NOMO-1 treated with DMSO at 0.1 percent for 48 hours (cell line): ENCODE measurements at regions not wholly inside any gene's neighbourhood (a gene's known extent, or its start where the extent isn't known, plus 50 kb on each side); places are given as distances from the start of the nearest gene placed in this dataset.

ENCODE experiments used
- DNase-seq: peaks from one replicate; lab custom pipeline; 2025; ENCODE audit not compliant: unreplicated experiment; lab: John Stamatoyannopoulos, UW

GRCh38 chr9:36763778-36764177 is 191.1 kb downstream of the MELK start:
- no peak for DNase-seq

GRCh38 chr9:36764364-36765076 is 191.8 kb downstream of the MELK start:
- DNase-seq = no peak

- DNase-seq = no peak
Observed at GRCh38 chr9:36765077-36765390, 192.3 kb downstream of the MELK start.

- DNase-seq = peak; percentile 74
Observed at GRCh38 chr9:36765468-36766341, 193.0 kb downstream of the MELK start.

- DNase-seq = no peak
Observed at GRCh38 chr9:36768677-36769076, 196.0 kb downstream of the MELK start.

GRCh38 chr9:36770025-36770424 is 197.3 kb downstream of the MELK start:
- DNase-seq = no peak

- DNase-seq = no peak
Observed at GRCh38 chr9:36772449-36773403, 200.0 kb downstream of the MELK start.

- no peak for DNase-seq
Observed at GRCh38 chr9:36778682-36779081, 206.0 kb downstream of the MELK start.

- no peak for DNase-seq
Observed at GRCh38 chr9:36779582-36779981, 206.9 kb downstream of the MELK start.

GRCh38 chr9:36780186-36780585 is 207.5 kb downstream of the MELK start:
- DNase-seq = no peak

GRCh38 chr9:36781533-36781932 is 208.8 kb downstream of the MELK start:
- no peak for DNase-seq
